Cardiac muscle cell (in vitro differentiated cells and primary cell): ENCODE measurements at regions not wholly inside any gene's neighbourhood (a gene's known extent, or its start where the extent isn't known, plus 50 kb on each side); places are given as distances from the start of the nearest gene placed in this dataset.
A peak's percentile ranks its signal among the peaks of the same experiment; 100 is the strongest.

Experiments
- DNase-seq, 2 donors: peaks; one replicate each; pipeline versions ENCODE4 v3.0.0 to v3.0.0-alpha.2; 2010 to 2017; ENCODE audit warnings: low read depth in 1 of 2, low spot score in 1 of 2
- H3K27ac ChIP-seq: fragments of 200-600 bp; sonication (generic); 2 replicates; pipeline ENCODE4 v1.5.1; 2016
- H3K27me3 ChIP-seq: fragments of 200-600 bp; sonication (generic); 2 replicates; pipeline ENCODE4 v1.6.0; 2016; ENCODE audit warnings: control low read depth
- H3K36me3 ChIP-seq: fragments of 200-600 bp; sonication (generic); 2 replicates; pipeline ENCODE4 v1.5.1; 2016; ENCODE audit warnings: control low read depth
- H3K4me1 ChIP-seq: fragments of 200-600 bp; sonication (generic); 2 replicates; pipeline ENCODE4 v1.8.1; 2017; ENCODE audit warnings: low read depth, mild to moderate bottlenecking, mixed run types
- H3K4me3 ChIP-seq: fragments of 200-600 bp; sonication (generic); 2 replicates; pipeline ENCODE4 v1.5.1; 2016; ENCODE audit warnings: mild to moderate bottlenecking
- H3K9me3 ChIP-seq: fragments of 200-600 bp; sonication (generic); 2 replicates; pipeline ENCODE4 v1.5.1; 2017; ENCODE audit warnings: low read depth, mild to moderate bottlenecking, control low read depth
- CTCF ChIP-seq: IDR thresholded peaks from 2 replicates; pipeline ENCODE4 v1.5.1; 2012; ENCODE audit warnings: low read depth, mild to moderate bottlenecking, low read length

GRCh38 chr10:58968389-58968755 lies 208.1 kb upstream of the PHYHIPL start:
- Histone ChIP-seq H3K27ac (no peak overlapping the region), H3K4me1 (no peaks in the 10 kb centered on the region), H3K4me3 (no peak overlapping the region), H3K36me3 (no peaks in the 10 kb centered on the region), H3K9me3 (no peaks in the 10 kb centered on the region), H3K27me3 (no peaks in the 10 kb centered on the region)
- no peak for TF ChIP-seq CTCF
- DNase-seq: no peak

- no peak overlapping the region for H3K27ac ChIP-seq
- peak in 1 of 2 donors; percentile 56 for DNase-seq
- no peaks in the 10 kb centered on the region for H3K36me3 ChIP-seq
- TF ChIP-seq CTCF: no peak
- no peaks in the 10 kb centered on the region for H3K27me3 ChIP-seq
- no peaks in the 10 kb centered on the region for H3K9me3 ChIP-seq
- no peaks in the 10 kb centered on the region for H3K4me1 ChIP-seq
- no peak overlapping the region for H3K4me3 ChIP-seq
Observed at GRCh38 chr10:58969576-58969975, 206.9 kb upstream of the PHYHIPL start.

GRCh38 chr10:58970160-58970915 lies 206.1 kb upstream of the PHYHIPL start:
- Histone ChIP-seq H3K9me3 (no peaks in the 10 kb centered on the region), H3K4me1 (no peaks in the 10 kb centered on the region), H3K4me3 (no peak overlapping the region), H3K27me3 (no peaks in the 10 kb centered on the region), H3K27ac (no peak overlapping the region), H3K36me3 (no peaks in the 10 kb centered on the region)
- TF ChIP-seq CTCF: no peak
- DNase-seq: no peak

GRCh38 chr10:58971211-58971610 lies 205.2 kb upstream of the PHYHIPL start:
- no peaks in the 10 kb centered on the region for H3K36me3 ChIP-seq
- H3K27ac ChIP-seq: no peak overlapping the region
- TF ChIP-seq CTCF: no peak
- H3K27me3 ChIP-seq: no peaks in the 10 kb centered on the region
- H3K9me3 ChIP-seq: no peaks in the 10 kb centered on the region
- no peak overlapping the region for H3K4me3 ChIP-seq
- H3K4me1 ChIP-seq: no peaks in the 10 kb centered on the region
- no peak for DNase-seq

- no peaks in the 10 kb centered on the region for H3K9me3 ChIP-seq
- no peaks in the 10 kb centered on the region for H3K4me1 ChIP-seq
- H3K27me3 ChIP-seq: no peaks in the 10 kb centered on the region
- H3K27ac ChIP-seq: no peak overlapping the region
- H3K36me3 ChIP-seq: no peaks in the 10 kb centered on the region
- no peak overlapping the region for H3K4me3 ChIP-seq
- no peak for TF ChIP-seq CTCF
- no peak for DNase-seq
Observed at GRCh38 chr10:58971796-58972491, 204.5 kb upstream of the PHYHIPL start.
